ENCODE measurements at regions not wholly inside any gene's neighbourhood (a gene's known extent, or its start where the extent isn't known, plus 50 kb on each side); places are given as distances from the start of the nearest gene placed in this dataset.

GRCh38 chr15:69825941-69826818, 271.5 kb downstream of the TLE3 start:
- no peak for DNase-seq

GRCh38 chr15:69826819-69827175, 270.9 kb downstream of the TLE3 start:
- DNase-seq, result no peak

GRCh38 chr15:69827751-69828150, 270.0 kb downstream of the TLE3 start:
- no peak for DNase-seq

GRCh38 chr15:69828181-69828828, 269.4 kb downstream of the TLE3 start:
- no peak for DNase-seq

- DNase-seq, result no peak
Measured at GRCh38 chr15:69829974-69830373, 267.7 kb downstream of the TLE3 start.

- DNase-seq, result no peak
Measured at GRCh38 chr15:69830430-69830829, 267.3 kb downstream of the TLE3 start.

- DNase-seq, result no peak
Measured at GRCh38 chr15:69830876-69831275, 266.8 kb downstream of the TLE3 start.

- DNase-seq, result no peak
Measured at GRCh38 chr15:69834267-69834666, 263.4 kb downstream of the TLE3 start.

- no peak for DNase-seq
Measured at GRCh38 chr15:69834761-69835160, 263.0 kb downstream of the TLE3 start.

- DNase-seq, result no peak
Measured at GRCh38 chr15:69836048-69836447, 261.7 kb downstream of the TLE3 start.

- DNase-seq, result no peak
Measured at GRCh38 chr15:69836526-69837230, 261.0 kb downstream of the TLE3 start.

GRCh38 chr15:69838338-69838737, 259.4 kb downstream of the TLE3 start:
- no peak for DNase-seq

GRCh38 chr15:69838994-69839393, 258.7 kb downstream of the TLE3 start:
- no peak for DNase-seq

- DNase-seq, result no peak
Measured at GRCh38 chr15:69841113-69841828, 256.4 kb downstream of the TLE3 start.

- no peak for DNase-seq
Measured at GRCh38 chr15:69842851-69843250, 254.9 kb downstream of the TLE3 start.

GRCh38 chr15:69843276-69843899, 254.3 kb downstream of the TLE3 start:
- no peak for DNase-seq

GRCh38 chr15:69843900-69844304, 253.8 kb downstream of the TLE3 start:
- DNase-seq, result no peak

- DNase-seq, result no peak
Measured at GRCh38 chr15:69845159-69845558, 252.6 kb downstream of the TLE3 start.

- no peak for DNase-seq
Measured at GRCh38 chr15:69847625-69848024, 250.1 kb downstream of the TLE3 start.

- no peak for DNase-seq
Measured at GRCh38 chr15:69848096-69848495, 249.6 kb downstream of the TLE3 start.

GRCh38 chr15:69848551-69849231, 249.0 kb downstream of the TLE3 start:
- DNase-seq, result no peak

- DNase-seq, result no peak
Measured at GRCh38 chr15:69849232-69849610, 248.5 kb downstream of the TLE3 start.

Data from HCEC 1CT (cell line).